Activated CD8-positive, alpha-beta memory T cell treated with anti-CD3 and anti-CD28 coated beads for 48 hours (primary cell): ENCODE measurements at regions not wholly inside any gene's neighbourhood (a gene's known extent, or its start where the extent isn't known, plus 50 kb on each side); places are given as distances from the start of the nearest gene placed in this dataset.

ENCODE experiments used
- DNase-seq, 3 experiments: peaks; one replicate each; pipeline ENCODE4 v3.0.0-alpha.2; 2020; ENCODE audit warnings: low read depth in 2 of 3, low spot score in 2 of 3

GRCh38 chr12:132439333-132439904 lies 50.5 kb upstream of the FBRSL1 start:
- DNase-seq, result no peak

GRCh38 chr12:132438726-132439125 lies 51.2 kb upstream of the FBRSL1 start:
- DNase-seq, result no peak

GRCh38 chr12:132437943-132438700 lies 51.8 kb upstream of the FBRSL1 start:
- DNase-seq, result no peak

- no peak for DNase-seq
Observed at GRCh38 chr12:132437252-132437932, 52.6 kb upstream of the FBRSL1 start.

- DNase-seq, result no peak
Observed at GRCh38 chr12:132436791-132437251, 53.1 kb upstream of the FBRSL1 start.

- no peak for DNase-seq
Observed at GRCh38 chr12:132435486-132436187, 54.3 kb upstream of the FBRSL1 start.

GRCh38 chr12:132433641-132434395 lies 56.1 kb upstream of the FBRSL1 start:
- no peak for DNase-seq

GRCh38 chr12:132432721-132433577 lies 57.0 kb upstream of the FBRSL1 start:
- DNase-seq, result no peak

- no peak for DNase-seq
Observed at GRCh38 chr12:132432126-132432705, 57.7 kb upstream of the FBRSL1 start.

GRCh38 chr12:132430838-132431774 lies 58.8 kb upstream of the FBRSL1 start:
- no peak for DNase-seq

- DNase-seq, result no peak
Observed at GRCh38 chr12:132429946-132430643, 59.9 kb upstream of the FBRSL1 start.

GRCh38 chr12:132429602-132429945 lies 60.4 kb upstream of the FBRSL1 start:
- DNase-seq, result no peak

- no peak for DNase-seq
Observed at GRCh38 chr12:132428936-132429601, 60.9 kb upstream of the FBRSL1 start.

- no peak for DNase-seq
Observed at GRCh38 chr12:132427999-132428935, 61.7 kb upstream of the FBRSL1 start.

GRCh38 chr12:132427174-132427768 lies 62.7 kb upstream of the FBRSL1 start:
- no peak for DNase-seq
